ENCODE measurements at regions not wholly inside any gene's neighbourhood (a gene's known extent, or its start where the extent isn't known, plus 50 kb on each side); places are given as distances from the start of the nearest gene placed in this dataset.

- H3K36me3 ChIP-seq (ENCODE audit: control insufficient read depth, insufficient read depth, low read length): no peaks in the 10 kb centered on the region
- H3K79me1 ChIP-seq (ENCODE audit: low read depth in 1 of 2, low read length in 2 of 2): no peaks in the 10 kb centered on the region
- no peaks in the 10 kb centered on the region; the same call in 1 of the 2 replicates for H3K27me3 ChIP-seq (ENCODE audit: control insufficient read depth, insufficient read depth, low read length)
- H2AK5ac ChIP-seq (ENCODE audit: low read depth, low read length): no peak overlapping the region
- H3K4me2 ChIP-seq (ENCODE audit: low read depth, low read length): no peak overlapping the region
- no peak overlapping the region for H3K14ac ChIP-seq (replicated peaks; ENCODE audit: low read depth, low read length)
- no peaks in the 10 kb centered on the region for H3K9me1 ChIP-seq (ENCODE audit: insufficient read depth, low read length)
- no peak overlapping the region for H2BK15ac ChIP-seq (ENCODE audit: low read depth, low read length)
- no peak overlapping the region for H4K8ac ChIP-seq (ENCODE audit: low read depth in 2 of 2, low read length in 2 of 2)
- no peak overlapping the region for H3K9ac ChIP-seq (ENCODE audit: low read depth, low read length)
- no peak overlapping the region for H2BK20ac ChIP-seq (ENCODE audit: low read depth, low read length)
- TF ChIP-seq RAD21 (IDR thresholded peaks at IDR 0.05; ENCODE audit: low read length): no peak
- no peak for TF ChIP-seq USF2 (IDR thresholded peaks at IDR 0.05; ENCODE audit: low read depth, low read length)
- TF ChIP-seq MAFK (IDR thresholded peaks at IDR 0.05; ENCODE audit: low read depth, low read length): peak; percentile 37
- H3K4me3 ChIP-seq (ENCODE audit: insufficient read depth, low read depth, low read length): no peak overlapping the region
- ChIA-PET POLR2A (ENCODE audit: unreplicated experiment) (no interaction called here), CTCF (no interaction called here)
- ATAC-seq (ENCODE audit: low read depth) (peak; percentile 95), DNase-seq (peak; percentile 81)
- H3K4me1 ChIP-seq (ENCODE audit: control insufficient read depth, insufficient read depth, low read length): 0 out of 2 replicates have a peak, but pooled peaks cover 1% of the 10 kb centered on the region
- no peak overlapping the region for H3K56ac ChIP-seq (ENCODE audit: extremely low read depth, insufficient read depth, low read length)
- dilution Hi-C loops (cut with HindIII; ENCODE audit: low sequenced_read_pairs, unreplicated experiment) (no loop called here), in situ Hi-C loops (cut with MboI; ENCODE audit: low sequenced_read_pairs) (no loop called here), intact Hi-C loops (cut with micrococcal nuclease) (no loop called here)
- no peak overlapping the region for H3K27ac ChIP-seq (ENCODE audit: insufficient read depth, low read length)
- no peak overlapping the region for H2AK9ac ChIP-seq (replicated peaks; ENCODE audit: low read depth, low read length, poor library complexity)
- no peak overlapping the region for H4K91ac ChIP-seq (ENCODE audit: insufficient read depth, low read depth, low read length)
- H3K4ac ChIP-seq (ENCODE audit: low read depth, low read length): no peak overlapping the region
- H3K9me3 ChIP-seq (ENCODE audit: control insufficient read depth, insufficient read depth, low read length): no peaks in the 10 kb centered on the region
- no TSS peak for BruUV-seq (replicated peaks)
- no peak overlapping the region for H3K18ac ChIP-seq (ENCODE audit: low read depth, low read length)
- H2BK120ac ChIP-seq (ENCODE audit: low read depth, low read length): no peak overlapping the region
- H2BK5ac ChIP-seq (ENCODE audit: low read depth, low read length, poor library complexity, severe bottlenecking): no peak overlapping the region
- H2AFZ ChIP-seq (replicated peaks; ENCODE audit: low read length, poor library complexity): no peak overlapping the region
- H4K20me1 ChIP-seq (ENCODE audit: insufficient read depth, low read length): no peaks in the 10 kb centered on the region
- H4K5ac ChIP-seq (ENCODE audit: low read depth, low read length): no peak overlapping the region; the same call in 1 of the 2 replicates
- H3K23ac ChIP-seq (ENCODE audit: low read depth, low read length): no peak overlapping the region
Measured at GRCh38 chr3:168398371-168399025, 302.8 kb upstream of the GOLIM4 start.
